Smooth muscle cell (in vitro differentiated cells): ENCODE measurements at regions not wholly inside any gene's neighbourhood (a gene's known extent, or its start where the extent isn't known, plus 50 kb on each side); places are given as distances from the start of the nearest gene placed in this dataset.

Experiments
- DNase-seq: peaks from one replicate; lab custom pipeline; 2025; ENCODE audit not compliant: unreplicated experiment; lab: John Stamatoyannopoulos, UW
- H2AFZ ChIP-seq: fragments of 200-600 bp; sonication (generic); 2 replicates; pipeline ENCODE4 v1.6.0; 2016; ENCODE audit warnings: antibody characterized with exemption, low read depth, mild to moderate bottlenecking
- H3F3A ChIP-seq: fragments of 200-600 bp; sonication (generic); 2 replicates; pipeline ENCODE4 v1.6.0; 2017; ENCODE audit warnings: antibody characterized with exemption, low read depth
- H3K27ac ChIP-seq: fragments of 200-600 bp; sonication (generic); 2 replicates; pipeline ENCODE4 v1.5.1; 2016; ENCODE audit warnings: low read depth, mild to moderate bottlenecking
- H3K27me3 ChIP-seq: fragments of 200-600 bp; sonication (generic); 2 replicates; pipeline ENCODE4 v1.6.1; 2016; ENCODE audit warnings: low read depth, mild to moderate bottlenecking
- H3K36me3 ChIP-seq: fragments of 200-600 bp; sonication (generic); 2 replicates; pipeline ENCODE4 v1.5.1; 2016; ENCODE audit warnings: low read depth
- H3K4me1 ChIP-seq: fragments of 200-600 bp; sonication (generic); 2 replicates; pipeline ENCODE4 v1.5.1; 2016; ENCODE audit warnings: low read depth
- H3K4me2 ChIP-seq: fragments of 200-600 bp; sonication (generic); 2 replicates; pipeline ENCODE4 v1.6.0; 2016; ENCODE audit warnings: mild to moderate bottlenecking
- H3K4me3 ChIP-seq: fragments of 200-600 bp; sonication (generic); 2 replicates; pipeline ENCODE4 v1.5.1; 2016; ENCODE audit warnings: mild to moderate bottlenecking
- H3K79me2 ChIP-seq: fragments of 200-600 bp; sonication (generic); 2 replicates; pipeline ENCODE4 v1.6.0; 2016; ENCODE audit warnings: low read depth, mild to moderate bottlenecking
- H3K9ac ChIP-seq: fragments of 200-600 bp; sonication (generic); 2 replicates; pipeline ENCODE4 v1.6.0; 2016; ENCODE audit warnings: low read depth
- H3K9me3 ChIP-seq: fragments of 200-600 bp; sonication (generic); replicated peaks from 2 replicates; pipeline ENCODE4 v1.5.1; 2016; ENCODE audit warnings: low read depth
- H4K20me1 ChIP-seq: fragments of 200-600 bp; sonication (generic); 2 replicates; pipeline ENCODE4 v1.6.0; 2016; ENCODE audit warnings: low read depth
- WGBS: methylation state at CpG from one replicate; pipeline ENCODE4 v1.1.7; 2016; ENCODE audit warnings: low lambda C conversion rate; 5-methylcytosine and 5-hydroxymethylcytosine counted together
- TF ChIP-seq, protein P1 (sequence below): fragments of 200-600 bp; sonication (generic); IDR thresholded peaks from 2 replicates; pipeline ENCODE4 v1.5.1; 2017; ENCODE audit warnings: borderline replicate concordance, mild to moderate bottlenecking, antibody characterized with exemption; ENCODE audit not compliant: insufficient read depth, poor library complexity, severe bottlenecking

DNA sequence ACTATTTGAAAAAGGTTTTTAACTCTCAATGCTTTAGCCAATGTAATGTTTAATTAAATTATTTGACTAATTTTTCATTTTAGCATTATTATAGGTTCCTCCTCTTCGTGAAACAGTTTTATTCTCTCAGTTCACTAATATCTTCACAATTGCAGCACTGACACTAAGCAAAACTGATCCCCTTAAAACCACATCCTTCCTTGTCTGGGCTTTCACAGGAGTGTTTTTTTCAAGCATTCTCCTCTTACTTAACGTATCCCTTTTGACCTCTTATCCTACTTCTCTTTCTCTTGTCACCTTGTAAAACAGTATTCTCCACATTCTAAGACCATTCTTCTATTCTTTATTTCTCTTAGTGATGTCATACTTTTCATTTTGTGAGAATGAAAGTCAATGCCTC lies 112.8 kb downstream of the DSC3 start:
- no peak overlapping the region for H3K4me3 ChIP-seq
- no peak overlapping the region for H3K9ac ChIP-seq
- no peak overlapping the region for H3K27ac ChIP-seq
- H3K4me2 ChIP-seq, result no peak overlapping the region
- 39% methylated on average over 2 of the region's 2 CpGs for WGBS
- H3F3A ChIP-seq, result no peaks in the 10 kb centered on the region
- H3K4me1 ChIP-seq, result peaks cover 10% of the 10 kb centered on the region
- no peaks in the 10 kb centered on the region for H3K36me3 ChIP-seq
- H2AFZ ChIP-seq, result no peak overlapping the region
- H3K27me3 ChIP-seq, result no peaks in the 10 kb centered on the region
- no peaks in the 10 kb centered on the region for H3K79me2 ChIP-seq
- no peaks in the 10 kb centered on the region for H4K20me1 ChIP-seq
- TF ChIP-seq, protein P1, sequence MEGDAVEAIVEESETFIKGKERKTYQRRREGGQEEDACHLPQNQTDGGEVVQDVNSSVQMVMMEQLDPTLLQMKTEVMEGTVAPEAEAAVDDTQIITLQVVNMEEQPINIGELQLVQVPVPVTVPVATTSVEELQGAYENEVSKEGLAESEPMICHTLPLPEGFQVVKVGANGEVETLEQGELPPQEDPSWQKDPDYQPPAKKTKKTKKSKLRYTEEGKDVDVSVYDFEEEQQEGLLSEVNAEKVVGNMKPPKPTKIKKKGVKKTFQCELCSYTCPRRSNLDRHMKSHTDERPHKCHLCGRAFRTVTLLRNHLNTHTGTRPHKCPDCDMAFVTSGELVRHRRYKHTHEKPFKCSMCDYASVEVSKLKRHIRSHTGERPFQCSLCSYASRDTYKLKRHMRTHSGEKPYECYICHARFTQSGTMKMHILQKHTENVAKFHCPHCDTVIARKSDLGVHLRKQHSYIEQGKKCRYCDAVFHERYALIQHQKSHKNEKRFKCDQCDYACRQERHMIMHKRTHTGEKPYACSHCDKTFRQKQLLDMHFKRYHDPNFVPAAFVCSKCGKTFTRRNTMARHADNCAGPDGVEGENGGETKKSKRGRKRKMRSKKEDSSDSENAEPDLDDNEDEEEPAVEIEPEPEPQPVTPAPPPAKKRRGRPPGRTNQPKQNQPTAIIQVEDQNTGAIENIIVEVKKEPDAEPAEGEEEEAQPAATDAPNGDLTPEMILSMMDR, result no peak
- DNase-seq, result no peak
- H3K9me3 ChIP-seq, result no peaks in the 10 kb centered on the region

DNA sequence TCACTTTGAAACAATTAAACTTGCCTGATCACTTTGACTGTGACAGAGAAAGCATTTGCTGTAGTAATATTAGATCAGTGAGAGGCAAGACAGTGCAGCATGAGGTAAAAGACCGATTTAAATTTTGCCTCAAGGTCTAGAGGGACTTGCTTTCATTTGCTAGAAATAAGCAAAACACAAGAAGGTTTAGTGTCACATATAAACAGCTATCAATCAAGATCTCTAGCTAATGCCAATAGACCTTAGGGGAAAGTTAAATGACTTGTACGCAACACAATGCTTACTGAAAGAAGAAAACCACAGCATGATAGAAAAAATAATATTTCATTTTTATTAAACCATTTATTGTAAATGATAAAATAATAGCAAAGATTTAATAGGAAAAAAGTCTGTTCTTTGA lies 113.5 kb downstream of the DSC3 start:
- no peak for DNase-seq
- H3K9me3 ChIP-seq, result no peaks in the 10 kb centered on the region
- H3F3A ChIP-seq, result no peaks in the 10 kb centered on the region
- H3K27me3 ChIP-seq, result no peaks in the 10 kb centered on the region
- H4K20me1 ChIP-seq, result no peaks in the 10 kb centered on the region
- TF ChIP-seq, protein P1, result no peak
- H3K79me2 ChIP-seq, result no peaks in the 10 kb centered on the region
- H3K9ac ChIP-seq, result no peak overlapping the region
- H3K4me2 ChIP-seq, result no peak overlapping the region
- no peak overlapping the region for H2AFZ ChIP-seq
- H3K36me3 ChIP-seq, result no peaks in the 10 kb centered on the region
- 93% methylated on average over 2 of the region's 2 CpGs for WGBS
- peaks cover 10% of the 10 kb centered on the region for H3K4me1 ChIP-seq
- H3K27ac ChIP-seq, result no peak overlapping the region
- no peak overlapping the region for H3K4me3 ChIP-seq

DNA sequence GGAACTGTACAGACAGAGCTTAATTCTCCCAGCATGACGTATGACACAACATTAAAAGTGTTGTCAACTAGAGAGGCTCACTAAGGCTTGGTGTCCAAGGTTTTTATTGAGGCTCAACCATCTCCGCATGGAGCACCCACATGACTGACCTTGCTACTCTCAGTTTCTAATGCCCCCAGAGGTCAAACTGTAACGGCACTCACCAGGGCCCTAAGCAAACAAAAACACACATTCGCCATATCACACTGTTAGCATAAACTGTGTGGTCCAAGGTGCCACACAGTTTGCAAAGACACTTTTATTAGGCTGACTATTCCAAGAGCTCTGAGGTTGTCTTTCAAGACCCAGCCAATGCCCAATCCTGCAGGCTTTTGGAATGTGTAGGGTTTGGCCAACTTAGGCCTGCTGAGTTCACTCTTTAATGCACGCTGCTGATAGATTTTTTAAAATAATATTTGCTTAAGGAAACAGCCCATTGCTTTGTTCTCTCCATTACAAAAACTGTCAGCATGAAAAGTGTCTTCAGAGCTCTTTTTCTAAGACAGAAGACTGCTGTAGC lies 114.9 kb downstream of the DSC3 start:
- Histone ChIP-seq H3K9ac (no peak overlapping the region), H3K4me3 (no peak overlapping the region), H2AFZ (no peak overlapping the region), H3K79me2 (no peaks in the 10 kb centered on the region), H3K9me3 (no peaks in the 10 kb centered on the region), H3F3A (no peaks in the 10 kb centered on the region), H3K36me3 (no peaks in the 10 kb centered on the region), H3K4me1 (peaks cover 10% of the 10 kb centered on the region), H4K20me1 (no peaks in the 10 kb centered on the region), H3K27ac (no peak overlapping the region), H3K4me2 (no peak overlapping the region), H3K27me3 (no peaks in the 10 kb centered on the region)
- WGBS, result 73% methylated on average over 5 of the region's 5 CpGs
- TF ChIP-seq, protein P1, result no peak
- DNase-seq, result no peak

DNA sequence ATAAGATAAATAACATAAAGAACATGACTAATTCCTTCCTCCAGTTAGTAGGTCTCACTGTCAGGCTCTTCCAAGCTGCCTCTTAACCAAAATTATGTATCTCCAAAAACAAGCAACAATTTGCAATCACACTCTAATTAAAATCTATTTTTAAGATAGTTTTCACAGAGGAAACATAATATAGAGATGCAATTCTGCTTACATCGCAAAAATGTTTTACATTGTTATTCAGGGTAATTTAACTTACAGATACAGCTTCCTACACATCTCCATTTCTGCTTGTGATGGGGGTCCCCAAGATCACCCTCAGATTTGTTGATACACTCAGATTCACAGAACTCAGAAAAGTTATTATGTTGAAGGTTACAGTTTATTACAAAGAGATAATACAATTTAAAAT lies 115.5 kb downstream of the DSC3 start:
- TF ChIP-seq, protein P1, result no peak
- peak overlapping the region; percentile 33 for H3K27ac ChIP-seq
- H3K4me3 ChIP-seq, result no peak overlapping the region
- H3K27me3 ChIP-seq, result no peaks in the 10 kb centered on the region
- no peaks in the 10 kb centered on the region for H3K79me2 ChIP-seq
- H3K4me1 ChIP-seq, result peaks cover 10% of the 10 kb centered on the region
- no peak for DNase-seq
- no peaks in the 10 kb centered on the region for H4K20me1 ChIP-seq
- no peak overlapping the region for H2AFZ ChIP-seq
- H3K9me3 ChIP-seq, result no peaks in the 10 kb centered on the region
- peak overlapping the region; percentile 55 for H3K4me2 ChIP-seq
- 100% methylated on average over 1 of the region's 1 CpG for WGBS
- H3F3A ChIP-seq, result no peaks in the 10 kb centered on the region
- no peak overlapping the region for H3K9ac ChIP-seq
- no peaks in the 10 kb centered on the region for H3K36me3 ChIP-seq
